GM21723 (cell line): ENCODE measurements at regions not wholly inside any gene's neighbourhood (a gene's known extent, or its start where the extent isn't known, plus 50 kb on each side); places are given as distances from the start of the nearest gene placed in this dataset.

Experiments
- ATAC-seq: cut with Tn5 transposase; IDR thresholded peaks from one replicate; pipeline ENCODE4 v1.9.1; 2021; ENCODE audit warnings: mild to moderate bottlenecking, moderate library complexity; ENCODE audit not compliant: unreplicated experiment

GRCh38 chr20:17093782-17094181 is 133.1 kb upstream of the PCSK2 start:
- ATAC-seq = no peak

GRCh38 chr20:17097603-17098002 is 129.2 kb upstream of the PCSK2 start:
- no peak for ATAC-seq

- ATAC-seq = no peak
These were observed 126.3 kb upstream of the PCSK2 start for GRCh38 chr20:17100506-17100905.

- ATAC-seq = no peak
These were observed 119.7 kb upstream of the PCSK2 start for GRCh38 chr20:17107127-17107526.

- no peak for ATAC-seq
These were observed 117.9 kb upstream of the PCSK2 start for GRCh38 chr20:17108896-17109295.

- no peak for ATAC-seq
These were observed 117.5 kb upstream of the PCSK2 start for GRCh38 chr20:17109307-17109706.

GRCh38 chr20:17128206-17128605 is 98.6 kb upstream of the PCSK2 start:
- ATAC-seq = no peak

- ATAC-seq = no peak
These were observed 97.8 kb upstream of the PCSK2 start for GRCh38 chr20:17129089-17129488.

GRCh38 chr20:17137692-17138091 is 89.1 kb upstream of the PCSK2 start:
- ATAC-seq = no peak

GRCh38 chr20:17138237-17138636 is 88.6 kb upstream of the PCSK2 start:
- ATAC-seq = no peak

- ATAC-seq = no peak
These were observed 85.9 kb upstream of the PCSK2 start for GRCh38 chr20:17140894-17141293.

- no peak for ATAC-seq
These were observed 85.3 kb upstream of the PCSK2 start for GRCh38 chr20:17141568-17141967.

- ATAC-seq = no peak
These were observed 84.2 kb upstream of the PCSK2 start for GRCh38 chr20:17142666-17143065.

- no peak for ATAC-seq
These were observed 76.0 kb upstream of the PCSK2 start for GRCh38 chr20:17150858-17151257.

- ATAC-seq = no peak
These were observed 71.4 kb upstream of the PCSK2 start for GRCh38 chr20:17155401-17155800.

- ATAC-seq = no peak
These were observed 68.1 kb upstream of the PCSK2 start for GRCh38 chr20:17158701-17159100.

GRCh38 chr20:17161673-17162481 is 65.0 kb upstream of the PCSK2 start:
- ATAC-seq = no peak

GRCh38 chr20:17168026-17168612 is 58.7 kb upstream of the PCSK2 start:
- no peak for ATAC-seq

- no peak for ATAC-seq
These were observed 57.2 kb upstream of the PCSK2 start for GRCh38 chr20:17169585-17170136.

GRCh38 chr20:17171746-17172280 is 55.0 kb upstream of the PCSK2 start:
- no peak for ATAC-seq

GRCh38 chr20:17172836-17173516 is 53.9 kb upstream of the PCSK2 start:
- no peak for ATAC-seq
